AG09319 (cell line): ENCODE measurements at regions not wholly inside any gene's neighbourhood (a gene's known extent, or its start where the extent isn't known, plus 50 kb on each side); places are given as distances from the start of the nearest gene placed in this dataset.

Experiments used
- DNase-seq: peaks from one replicate; pipeline ENCODE4 v3.0.0-alpha.2; 2010; ENCODE audit warnings: low read depth; ENCODE audit errors: extremely low read depth
- TF ChIP-seq, protein P1 (sequence below): IDR thresholded peaks from 2 replicates; pipeline ENCODE4 v1.5.1; 2011; ENCODE audit warnings: low read depth, mild to moderate bottlenecking, inconsistent platforms, low read length, moderate library complexity

DNA sequence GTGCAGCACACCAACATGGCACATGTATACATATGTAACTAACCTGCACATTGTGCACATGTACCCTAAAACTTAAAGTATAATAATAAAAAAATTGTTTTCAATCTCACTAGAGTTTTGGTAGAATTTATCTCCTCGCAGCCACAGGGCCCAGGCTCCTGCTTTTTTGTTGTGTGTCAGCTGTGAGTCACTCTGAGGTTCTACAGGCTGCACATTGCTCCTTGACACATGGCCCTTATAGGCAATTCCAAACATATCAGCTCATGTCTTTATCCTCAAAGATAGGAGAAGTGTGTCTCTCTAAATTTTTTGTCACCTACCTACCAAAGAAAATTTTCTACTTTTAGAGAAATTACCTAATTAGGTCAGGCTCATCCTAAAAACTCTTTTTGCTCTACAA, 252.1 kb upstream of the ADGRL3 start:
- no peak for DNase-seq
- TF ChIP-seq, protein P1, sequence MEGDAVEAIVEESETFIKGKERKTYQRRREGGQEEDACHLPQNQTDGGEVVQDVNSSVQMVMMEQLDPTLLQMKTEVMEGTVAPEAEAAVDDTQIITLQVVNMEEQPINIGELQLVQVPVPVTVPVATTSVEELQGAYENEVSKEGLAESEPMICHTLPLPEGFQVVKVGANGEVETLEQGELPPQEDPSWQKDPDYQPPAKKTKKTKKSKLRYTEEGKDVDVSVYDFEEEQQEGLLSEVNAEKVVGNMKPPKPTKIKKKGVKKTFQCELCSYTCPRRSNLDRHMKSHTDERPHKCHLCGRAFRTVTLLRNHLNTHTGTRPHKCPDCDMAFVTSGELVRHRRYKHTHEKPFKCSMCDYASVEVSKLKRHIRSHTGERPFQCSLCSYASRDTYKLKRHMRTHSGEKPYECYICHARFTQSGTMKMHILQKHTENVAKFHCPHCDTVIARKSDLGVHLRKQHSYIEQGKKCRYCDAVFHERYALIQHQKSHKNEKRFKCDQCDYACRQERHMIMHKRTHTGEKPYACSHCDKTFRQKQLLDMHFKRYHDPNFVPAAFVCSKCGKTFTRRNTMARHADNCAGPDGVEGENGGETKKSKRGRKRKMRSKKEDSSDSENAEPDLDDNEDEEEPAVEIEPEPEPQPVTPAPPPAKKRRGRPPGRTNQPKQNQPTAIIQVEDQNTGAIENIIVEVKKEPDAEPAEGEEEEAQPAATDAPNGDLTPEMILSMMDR: no peak

- TF ChIP-seq, protein P1: no peak
- no peak for DNase-seq
These were observed 247.2 kb upstream of the ADGRL3 start for GRCh38 chr4:60952921-60953320.

DNA sequence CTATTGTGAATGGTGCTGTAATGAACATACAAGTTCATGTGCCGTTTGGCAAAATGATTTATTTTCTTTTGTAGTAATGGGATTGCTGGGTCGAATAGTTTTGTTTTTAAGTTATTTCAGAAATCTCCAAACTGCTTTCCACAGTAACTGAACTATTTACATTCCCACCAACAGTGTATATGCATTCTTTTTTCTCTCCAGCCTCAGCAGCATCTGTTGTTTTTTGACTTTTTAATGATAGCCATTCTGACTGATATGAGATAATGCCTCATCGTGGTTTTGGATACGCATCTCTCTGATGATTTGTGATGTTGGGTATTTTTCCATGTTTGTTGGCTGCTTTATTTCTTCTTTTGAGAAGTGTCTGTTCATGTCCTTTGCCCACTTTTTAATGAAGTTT, 246.3 kb upstream of the ADGRL3 start:
- DNase-seq: no peak
- TF ChIP-seq, protein P1: no peak

- no peak for DNase-seq
- TF ChIP-seq, protein P1: no peak
These were observed 237.8 kb upstream of the ADGRL3 start for GRCh38 chr4:60962286-60962685.

- TF ChIP-seq, protein P1: no peak
These were observed 218.6 kb upstream of the ADGRL3 start for GRCh38 chr4:60981534-60981933.

GRCh38 chr4:60989141-60989540, 211.0 kb upstream of the ADGRL3 start:
- TF ChIP-seq, protein P1: no peak

More at GRCh38 chr4:60981534-60981933, 218.6 kb upstream of the ADGRL3 start:
- no peak for DNase-seq

GRCh38 chr4:60992037-60992436, 208.1 kb upstream of the ADGRL3 start:
- no peak for DNase-seq
- TF ChIP-seq, protein P1: no peak

More at GRCh38 chr4:60989141-60989540, 211.0 kb upstream of the ADGRL3 start:
- no peak for DNase-seq
